ENCODE measurements at regions not wholly inside any gene's neighbourhood (a gene's known extent, or its start where the extent isn't known, plus 50 kb on each side); places are given as distances from the start of the nearest gene placed in this dataset.

- TF ChIP-seq, protein P1, sequence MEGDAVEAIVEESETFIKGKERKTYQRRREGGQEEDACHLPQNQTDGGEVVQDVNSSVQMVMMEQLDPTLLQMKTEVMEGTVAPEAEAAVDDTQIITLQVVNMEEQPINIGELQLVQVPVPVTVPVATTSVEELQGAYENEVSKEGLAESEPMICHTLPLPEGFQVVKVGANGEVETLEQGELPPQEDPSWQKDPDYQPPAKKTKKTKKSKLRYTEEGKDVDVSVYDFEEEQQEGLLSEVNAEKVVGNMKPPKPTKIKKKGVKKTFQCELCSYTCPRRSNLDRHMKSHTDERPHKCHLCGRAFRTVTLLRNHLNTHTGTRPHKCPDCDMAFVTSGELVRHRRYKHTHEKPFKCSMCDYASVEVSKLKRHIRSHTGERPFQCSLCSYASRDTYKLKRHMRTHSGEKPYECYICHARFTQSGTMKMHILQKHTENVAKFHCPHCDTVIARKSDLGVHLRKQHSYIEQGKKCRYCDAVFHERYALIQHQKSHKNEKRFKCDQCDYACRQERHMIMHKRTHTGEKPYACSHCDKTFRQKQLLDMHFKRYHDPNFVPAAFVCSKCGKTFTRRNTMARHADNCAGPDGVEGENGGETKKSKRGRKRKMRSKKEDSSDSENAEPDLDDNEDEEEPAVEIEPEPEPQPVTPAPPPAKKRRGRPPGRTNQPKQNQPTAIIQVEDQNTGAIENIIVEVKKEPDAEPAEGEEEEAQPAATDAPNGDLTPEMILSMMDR (IDR thresholded peaks at IDR 0.05): no peak
- TF ChIP-seq EP300 (IDR thresholded peaks at IDR 0.05) (no peak), POLR2A (IDR thresholded peaks at IDR 0.05) (no peak)
Observed at GRCh38 chr9:135335691-135336181, 143.8 kb upstream of the PPP1R26 start.

All from stomach (tissue), 4 donors.